Endothelial cell of umbilical vein (primary cell): ENCODE measurements at regions not wholly inside any gene's neighbourhood (a gene's known extent, or its start where the extent isn't known, plus 50 kb on each side); places are given as distances from the start of the nearest gene placed in this dataset.

ENCODE experiments used
- BruUV-seq: library from RNA; stranded (reverse); fragments of 400-500 nt; replicated peaks from 2 replicates; lab custom pipeline; 2021; lab: Mats Ljungman, UMichigan
- CTCF ChIA-PET: fragments of 300-600, 350-600 bp; sonication (Branson Sonifier 250); formaldehyde crosslinking; loops from one replicate; lab custom pipeline; 2021; ENCODE audit warnings: antibody characterized with exemption, inconsistent platforms; lab: Charles Lee
- POLR2A ChIA-PET: fragments of 300-600, 350-600 bp; sonication (Branson Sonifier 250); formaldehyde crosslinking; loops from one replicate; lab custom pipeline; 2021; ENCODE audit warnings: antibody characterized with exemption, inconsistent platforms; lab: Charles Lee
- DNase-seq: peaks from one replicate; pipeline ENCODE4 v3.0.0-alpha.2; 2011; ENCODE audit warnings: low read depth, low spot score
- FAIRE-seq: peaks from 2 replicates; lab custom pipeline; 2011; peaks lifted over from hg19 to GRCh38; lab: Jason Lieb, UNC
- H2AFZ ChIP-seq: 2 replicates; pipeline ENCODE4 v1.6.0; 2012; ENCODE audit warnings: low read depth, low read length, control low read depth, inconsistent platforms
- H3K27ac ChIP-seq: 2 replicates; pipeline ENCODE4 v1.5.1; 2011; ENCODE audit warnings: low read depth, mild to moderate bottlenecking, control low read depth, low read length, moderate library complexity; ENCODE audit not compliant: insufficient read depth
- H3K27me3 ChIP-seq, 2 experiments: 2 replicates each; pipeline versions ENCODE4 v1.6.0 to v1.6.1; 2011; ENCODE audit warnings: low read length in 2 of 2, mixed read lengths in 1 of 2; ENCODE audit not compliant: control insufficient read depth in 2 of 2, insufficient read depth in 2 of 2
- H3K36me3 ChIP-seq, 2 experiments: 2 replicates in 1 of 2; 3 replicates in 1 of 2; pipeline ENCODE4 v1.5.1; 2011; ENCODE audit warnings: low read length in 2 of 2, mild to moderate bottlenecking in 1 of 2, moderate library complexity in 1 of 2; ENCODE audit not compliant: control insufficient read depth in 2 of 2, insufficient read depth in 2 of 2; ENCODE audit errors: extremely low read depth in 1 of 2
- H3K4me1 ChIP-seq: 3 replicates; pipeline ENCODE4 v1.5.1; 2011; ENCODE audit warnings: mild to moderate bottlenecking, low read length; ENCODE audit not compliant: control insufficient read depth, insufficient read depth; ENCODE audit errors: extremely low read depth
- H3K4me2 ChIP-seq: 2 replicates; pipeline ENCODE4 v1.6.1; 2011; ENCODE audit warnings: low read length, control low read depth, mixed read lengths; ENCODE audit not compliant: insufficient read depth
- H3K4me3 ChIP-seq, 3 experiments: fragments of 200-600 bp in 1 of 3; sonication (generic), shearing (Covaris generic) in 1 of 3; replicated peaks in 1 of 3; 2 replicates each; pipeline ENCODE4 v1.5.1; 2011 to 2016; ENCODE audit warnings: control low read depth in 3 of 3, low read length in 3 of 3, mild to moderate bottlenecking in 2 of 3, inconsistent platforms in 1 of 3, low read depth in 1 of 3, moderate library complexity in 1 of 3; ENCODE audit not compliant: insufficient read depth in 1 of 3
- H3K79me2 ChIP-seq: 2 replicates; pipeline ENCODE4 v1.6.0; 2012; ENCODE audit warnings: low read length, inconsistent platforms; ENCODE audit not compliant: control insufficient read depth, insufficient read depth
- H3K9ac ChIP-seq: replicated peaks from 2 replicates; pipeline ENCODE3; 2011; ENCODE audit warnings: low read length, control low read depth; ENCODE audit not compliant: insufficient read depth; ENCODE audit errors: extremely low read depth
- H3K9me1 ChIP-seq: replicated peaks from 3 replicates; pipeline ENCODE4 v1.6.0; 2011; ENCODE audit warnings: mild to moderate bottlenecking, low read length; ENCODE audit not compliant: control insufficient read depth, insufficient read depth; ENCODE audit errors: extremely low read depth
- H3K9me3 ChIP-seq: replicated peaks from 2 replicates; pipeline ENCODE4 v1.5.1; 2012; ENCODE audit warnings: low read length, inconsistent platforms; ENCODE audit not compliant: control insufficient read depth, insufficient read depth
- H4K20me1 ChIP-seq: replicated peaks from 2 replicates; pipeline ENCODE3; 2011; ENCODE audit warnings: mild to moderate bottlenecking, low read length; ENCODE audit not compliant: control insufficient read depth, insufficient read depth; ENCODE audit errors: extremely low read depth
- EZH2 ChIP-seq: IDR thresholded peaks from 2 replicates; pipeline ENCODE4 v1.6.1; 2012; ENCODE audit warnings: borderline replicate concordance, low read depth, mild to moderate bottlenecking, moderate library complexity, low read length, inconsistent platforms; ENCODE audit not compliant: severe bottlenecking
- FOS ChIP-seq: IDR thresholded peaks from 2 replicates; pipeline ENCODE4 v1.6.1; 2011; ENCODE audit warnings: mild to moderate bottlenecking, low read length, moderate library complexity, borderline replicate concordance; ENCODE audit not compliant: insufficient read depth
- GATA2 ChIP-seq: IDR thresholded peaks from 2 replicates; pipeline ENCODE4 v1.7.0; 2011; ENCODE audit warnings: low read depth, mild to moderate bottlenecking, moderate library complexity, mixed read lengths, low read length; ENCODE audit not compliant: insufficient read length, insufficient read depth
- JUN ChIP-seq: IDR thresholded peaks from 2 replicates; pipeline ENCODE4 v1.6.1; 2011; ENCODE audit warnings: borderline replicate concordance, low read depth; ENCODE audit not compliant: insufficient read length, insufficient read depth
- MYC ChIP-seq: IDR thresholded peaks from one replicate; pipeline ENCODE4 v1.6.1; 2011; ENCODE audit warnings: mild to moderate bottlenecking, low read depth, low read length
- POLR2A ChIP-seq: IDR thresholded peaks from 2 replicates; pipeline ENCODE4 v1.6.1; 2012; ENCODE audit warnings: low read depth, mild to moderate bottlenecking, control low read depth, low read length
- POLR2AphosphoS5 ChIP-seq: IDR thresholded peaks from 2 replicates; pipeline ENCODE4 v1.6.1; 2012; ENCODE audit warnings: low read depth, mild to moderate bottlenecking, control low read depth, low read length, moderate library complexity; ENCODE audit not compliant: insufficient read depth
- dilution Hi-C: fragments of 300-500 bp; cut with MboI; formaldehyde crosslinking; loops from one replicate; pipeline ENCODE4 v1.15.0; 2019; ENCODE audit warnings: low sequenced_read_pairs; ENCODE audit not compliant: extremely low pct_ligation_motif_present
- intact Hi-C: fragments of 100-400 bp; cut with micrococcal nuclease; formaldehyde crosslinking; loops from one replicate; pipeline ENCODE4 v1.10.0; 2022
- TF ChIP-seq, protein P1 (sequence below): IDR thresholded peaks from 2 replicates; pipeline ENCODE4 v1.6.1; 2011; ENCODE audit not compliant: insufficient read depth, insufficient read length
- TF ChIP-seq, protein P2 (sequence below), 2 donors: IDR thresholded peaks; 1 replicate in 1 of 2; 2 replicates in 1 of 2; pipeline ENCODE4 v1.5.1; 2011; ENCODE audit warnings: low read length in 2 of 2, mild to moderate bottlenecking in 2 of 2, moderate library complexity in 2 of 2, control low read depth in 1 of 2, inconsistent platforms in 1 of 2, low read depth in 1 of 2; ENCODE audit not compliant: insufficient read depth in 1 of 2; ENCODE audit errors: extremely low read depth in 1 of 2

GRCh38 chr2:53182601-53183000 lies 585.0 kb upstream of the CHAC2 start:
- DNase-seq: no peak
- no peak for FAIRE-seq
- H3K4me1 ChIP-seq: no peaks in the 10 kb centered on the region
- H3K4me3 ChIP-seq: no peak overlapping the region
- TF ChIP-seq JUN (no peak), MYC (no peak)
- TF ChIP-seq, protein P1, sequence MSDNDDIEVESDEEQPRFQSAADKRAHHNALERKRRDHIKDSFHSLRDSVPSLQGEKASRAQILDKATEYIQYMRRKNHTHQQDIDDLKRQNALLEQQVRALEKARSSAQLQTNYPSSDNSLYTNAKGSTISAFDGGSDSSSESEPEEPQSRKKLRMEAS: no peak
- dilution Hi-C loops (no loop called here), intact Hi-C loops (no loop called here)
- H3K9me1 ChIP-seq: no peaks in the 10 kb centered on the region
- H3K9ac ChIP-seq: no peak overlapping the region
- no peaks in the 10 kb centered on the region for H3K27me3 ChIP-seq
- no peak overlapping the region for H2AFZ ChIP-seq
- H4K20me1 ChIP-seq: no peaks in the 10 kb centered on the region
- no peaks in the 10 kb centered on the region for H3K9me3 ChIP-seq
- H3K36me3 ChIP-seq: no peaks in the 10 kb centered on the region
- H3K27ac ChIP-seq: no peak overlapping the region
- POLR2A ChIA-PET: no interaction called here
- CTCF ChIA-PET: no interaction called here
- no peaks in the 10 kb centered on the region for H3K79me2 ChIP-seq
- no TSS peak for BruUV-seq
- H3K4me2 ChIP-seq: no peak overlapping the region

GRCh38 chr2:53181759-53182158 lies 585.8 kb upstream of the CHAC2 start:
- no peak overlapping the region for H3K27ac ChIP-seq
- H3K9me3 ChIP-seq: no peaks in the 10 kb centered on the region
- POLR2A ChIA-PET: no interaction called here
- no TSS peak for BruUV-seq
- no peaks in the 10 kb centered on the region for H3K9me1 ChIP-seq
- no peaks in the 10 kb centered on the region for H3K36me3 ChIP-seq
- H3K4me1 ChIP-seq: no peaks in the 10 kb centered on the region
- DNase-seq (no peak), FAIRE-seq (no peak)
- dilution Hi-C loops (no loop called here), intact Hi-C loops (no loop called here)
- no peaks in the 10 kb centered on the region for H4K20me1 ChIP-seq
- H3K27me3 ChIP-seq: no peaks in the 10 kb centered on the region
- no peak overlapping the region for H2AFZ ChIP-seq
- CTCF ChIA-PET: no interaction called here
- no peak overlapping the region for H3K4me3 ChIP-seq
- H3K4me2 ChIP-seq: no peak overlapping the region
- no peaks in the 10 kb centered on the region for H3K79me2 ChIP-seq
- H3K9ac ChIP-seq: no peak overlapping the region
- TF ChIP-seq, protein P1: no peak
- TF ChIP-seq JUN (no peak), POLR2A (no peak), MYC (no peak), FOS (no peak), GATA2 (no peak), EZH2 (no peak), POLR2AphosphoS5 (no peak)
- TF ChIP-seq, protein P2, sequence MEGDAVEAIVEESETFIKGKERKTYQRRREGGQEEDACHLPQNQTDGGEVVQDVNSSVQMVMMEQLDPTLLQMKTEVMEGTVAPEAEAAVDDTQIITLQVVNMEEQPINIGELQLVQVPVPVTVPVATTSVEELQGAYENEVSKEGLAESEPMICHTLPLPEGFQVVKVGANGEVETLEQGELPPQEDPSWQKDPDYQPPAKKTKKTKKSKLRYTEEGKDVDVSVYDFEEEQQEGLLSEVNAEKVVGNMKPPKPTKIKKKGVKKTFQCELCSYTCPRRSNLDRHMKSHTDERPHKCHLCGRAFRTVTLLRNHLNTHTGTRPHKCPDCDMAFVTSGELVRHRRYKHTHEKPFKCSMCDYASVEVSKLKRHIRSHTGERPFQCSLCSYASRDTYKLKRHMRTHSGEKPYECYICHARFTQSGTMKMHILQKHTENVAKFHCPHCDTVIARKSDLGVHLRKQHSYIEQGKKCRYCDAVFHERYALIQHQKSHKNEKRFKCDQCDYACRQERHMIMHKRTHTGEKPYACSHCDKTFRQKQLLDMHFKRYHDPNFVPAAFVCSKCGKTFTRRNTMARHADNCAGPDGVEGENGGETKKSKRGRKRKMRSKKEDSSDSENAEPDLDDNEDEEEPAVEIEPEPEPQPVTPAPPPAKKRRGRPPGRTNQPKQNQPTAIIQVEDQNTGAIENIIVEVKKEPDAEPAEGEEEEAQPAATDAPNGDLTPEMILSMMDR (IDR thresholded peaks at IDR 0.05; ENCODE audit: extremely low read depth in 1 of 2, insufficient read depth in 1 of 2, low read depth in 1 of 2, low read length in 2 of 2): no peak
